PC-3 (cell line): ENCODE measurements at regions not wholly inside any gene's neighbourhood (a gene's known extent, or its start where the extent isn't known, plus 50 kb on each side); places are given as distances from the start of the nearest gene placed in this dataset.

ENCODE experiments used
- ATAC-seq: fragments of 200-7000 bp; cut with Tn5 transposase; 2 replicates; pipeline ENCODE4 v1.9.1; 2020; ENCODE audit warnings: mild to moderate bottlenecking, moderate library complexity
- BruUV-seq: library from RNA; stranded (reverse); fragments of 400-500 nt; replicated peaks from 2 replicates; lab custom pipeline; 2021; lab: Mats Ljungman, UMichigan
- CTCF ChIA-PET: fragments of 300-600 bp; sonication (Branson Sonifier 250); formaldehyde crosslinking; loops from one replicate; lab custom pipeline; 2022; ENCODE audit warnings: antibody characterized with exemption; lab: Charles Lee
- POLR2A ChIA-PET: fragments of 300-600 bp; sonication (Branson Sonifier 250); formaldehyde crosslinking; loops from one replicate; lab custom pipeline; 2022; ENCODE audit warnings: antibody characterized with exemption; ENCODE audit not compliant: unreplicated experiment; lab: Charles Lee
- DNase-seq: peaks from one replicate; pipeline ENCODE4 v3.0.0-alpha.2; 2015
- H2AFZ ChIP-seq: fragments of 300-600 bp; sonication (generic); 2 replicates; pipeline ENCODE4 v1.6.0; 2016; ENCODE audit warnings: antibody characterized with exemption, low read length
- H3F3A ChIP-seq: fragments of 300-600 bp; sonication (generic); one replicate; pipeline ENCODE4 v1.6.0; 2017; ENCODE audit warnings: antibody characterized with exemption, low read length, control low read depth, mild to moderate bottlenecking; ENCODE audit not compliant: unreplicated experiment
- H3K27ac ChIP-seq: fragments of 300-600 bp; sonication (generic); 2 replicates; pipeline ENCODE4 v1.5.1; 2016; ENCODE audit warnings: mild to moderate bottlenecking, low read length
- H3K27me3 ChIP-seq: fragments of 300-600 bp; sonication (generic); 2 replicates; pipeline ENCODE4 v1.6.1; 2016; ENCODE audit warnings: low read length, mixed read lengths
- H3K36me3 ChIP-seq: fragments of 300-600 bp; sonication (generic); 2 replicates; pipeline ENCODE4 v1.6.1; 2016; ENCODE audit warnings: low read depth, mixed run types, low read length, mixed read lengths
- H3K4me1 ChIP-seq: fragments of 300-600 bp; sonication (generic); 2 replicates; pipeline ENCODE4 v1.5.1; 2016; ENCODE audit warnings: low read length; ENCODE audit not compliant: insufficient read depth
- H3K4me2 ChIP-seq: fragments of 300-600 bp; sonication (generic); 2 replicates; pipeline ENCODE4 v1.6.0; 2016; ENCODE audit warnings: low read length
- H3K4me3 ChIP-seq: fragments of 300-600 bp; sonication (generic); 2 replicates; pipeline ENCODE4 v1.5.1; 2016; ENCODE audit warnings: mild to moderate bottlenecking, low read length, mixed read lengths
- H3K79me2 ChIP-seq: fragments of 300-600 bp; sonication (generic); 2 replicates; pipeline ENCODE4 v1.6.1; 2017; ENCODE audit warnings: low read length, mixed read lengths
- H3K9ac ChIP-seq: fragments of 300-600 bp; sonication (generic); 2 replicates; pipeline ENCODE4 v1.6.0; 2016; ENCODE audit warnings: mild to moderate bottlenecking, low read length
- H3K9me2 ChIP-seq: fragments of 300-600 bp; sonication (generic); replicated peaks from 2 replicates; pipeline ENCODE4 v1.6.1; 2016; ENCODE audit warnings: mixed run types, low read length, mixed read lengths
- H3K9me3 ChIP-seq: fragments of 300-600 bp; sonication (generic); 2 replicates; pipeline ENCODE4 v1.6.1; 2016; ENCODE audit warnings: low read length, mixed read lengths
- H4K20me1 ChIP-seq: fragments of 300-600 bp; sonication (generic); 2 replicates; pipeline ENCODE4 v1.6.1; 2016; ENCODE audit warnings: low read length, mixed read lengths
- EZH2 ChIP-seq: fragments of 300-600 bp; sonication (generic); IDR thresholded peaks from one replicate; pipeline ENCODE4 v1.6.1; 2017; ENCODE audit warnings: antibody characterized with exemption, mild to moderate bottlenecking, low read length; ENCODE audit not compliant: unreplicated experiment
- EZH2phosphoT487 ChIP-seq: fragments of 300-600 bp; sonication (generic); IDR thresholded peaks from 2 replicates; pipeline ENCODE4 v1.6.1; 2018; ENCODE audit warnings: mild to moderate bottlenecking, antibody characterized with exemption, low read length, borderline replicate concordance
- intact Hi-C: fragments of 100-400 bp; cut with micrococcal nuclease; formaldehyde crosslinking; loops from 2 replicates; pipeline ENCODE4 v1.9.0; 2023
- TF ChIP-seq, protein P1 (sequence below): fragments of 300-600 bp; sonication (generic); conservative IDR thresholded peaks from 2 replicates; pipeline ENCODE4 v1.5.1; 2017; ENCODE audit warnings: antibody characterized with exemption, low read depth, mild to moderate bottlenecking, low read length

DNA sequence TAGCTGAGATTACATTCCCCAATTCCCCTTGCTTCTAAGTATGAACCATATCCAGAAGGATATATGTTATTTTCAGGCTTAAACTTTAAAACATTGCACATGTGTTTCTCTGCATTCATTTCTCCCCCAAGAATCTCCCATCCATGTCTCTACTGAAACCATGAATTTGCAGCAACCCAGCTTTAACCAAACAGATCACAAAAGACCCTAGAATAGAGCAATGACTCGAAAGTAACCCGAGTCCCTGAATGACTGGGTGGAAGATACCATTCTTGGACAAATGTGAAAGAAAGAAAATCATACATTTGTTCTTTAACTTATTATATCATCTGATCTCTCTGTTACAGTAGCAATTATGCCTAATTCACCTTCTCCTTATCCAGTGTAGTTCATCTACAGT, 278.7 kb downstream of the IPMK start:
- ChIA-PET POLR2A (interaction anchor here (0.6 to 0.7 kb wide), 2 partner anchors 48 to 371 kb away, joined by 3 to 4 read pairs; no protein-coding TSS in a partner anchor), CTCF (no interaction called here)
- Histone ChIP-seq H3K27ac (no peak overlapping the region), H3K79me2 (no peaks in the 10 kb centered on the region), H3F3A (no peaks in the 10 kb centered on the region), H3K4me3 (no peak overlapping the region), H4K20me1 (no peaks in the 10 kb centered on the region), H3K27me3 (no peaks in the 10 kb centered on the region), H3K9ac (no peak overlapping the region), H2AFZ (peak overlapping the region; percentile 40; the same call in 1 of the 2 replicates), H3K9me2 (no peaks in the 10 kb centered on the region), H3K4me2 (no peak overlapping the region), H3K4me1 (peaks cover 13% of the 10 kb centered on the region), H3K36me3 (no peaks in the 10 kb centered on the region), H3K9me3 (no peaks in the 10 kb centered on the region)
- ATAC-seq (no peak), DNase-seq (no peak)
- TF ChIP-seq EZH2 (no peak), EZH2phosphoT487 (no peak)
- TF ChIP-seq, protein P1, sequence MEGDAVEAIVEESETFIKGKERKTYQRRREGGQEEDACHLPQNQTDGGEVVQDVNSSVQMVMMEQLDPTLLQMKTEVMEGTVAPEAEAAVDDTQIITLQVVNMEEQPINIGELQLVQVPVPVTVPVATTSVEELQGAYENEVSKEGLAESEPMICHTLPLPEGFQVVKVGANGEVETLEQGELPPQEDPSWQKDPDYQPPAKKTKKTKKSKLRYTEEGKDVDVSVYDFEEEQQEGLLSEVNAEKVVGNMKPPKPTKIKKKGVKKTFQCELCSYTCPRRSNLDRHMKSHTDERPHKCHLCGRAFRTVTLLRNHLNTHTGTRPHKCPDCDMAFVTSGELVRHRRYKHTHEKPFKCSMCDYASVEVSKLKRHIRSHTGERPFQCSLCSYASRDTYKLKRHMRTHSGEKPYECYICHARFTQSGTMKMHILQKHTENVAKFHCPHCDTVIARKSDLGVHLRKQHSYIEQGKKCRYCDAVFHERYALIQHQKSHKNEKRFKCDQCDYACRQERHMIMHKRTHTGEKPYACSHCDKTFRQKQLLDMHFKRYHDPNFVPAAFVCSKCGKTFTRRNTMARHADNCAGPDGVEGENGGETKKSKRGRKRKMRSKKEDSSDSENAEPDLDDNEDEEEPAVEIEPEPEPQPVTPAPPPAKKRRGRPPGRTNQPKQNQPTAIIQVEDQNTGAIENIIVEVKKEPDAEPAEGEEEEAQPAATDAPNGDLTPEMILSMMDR, result no peak
- intact Hi-C loops, result no loop called here
- BruUV-seq, result no TSS peak

DNA sequence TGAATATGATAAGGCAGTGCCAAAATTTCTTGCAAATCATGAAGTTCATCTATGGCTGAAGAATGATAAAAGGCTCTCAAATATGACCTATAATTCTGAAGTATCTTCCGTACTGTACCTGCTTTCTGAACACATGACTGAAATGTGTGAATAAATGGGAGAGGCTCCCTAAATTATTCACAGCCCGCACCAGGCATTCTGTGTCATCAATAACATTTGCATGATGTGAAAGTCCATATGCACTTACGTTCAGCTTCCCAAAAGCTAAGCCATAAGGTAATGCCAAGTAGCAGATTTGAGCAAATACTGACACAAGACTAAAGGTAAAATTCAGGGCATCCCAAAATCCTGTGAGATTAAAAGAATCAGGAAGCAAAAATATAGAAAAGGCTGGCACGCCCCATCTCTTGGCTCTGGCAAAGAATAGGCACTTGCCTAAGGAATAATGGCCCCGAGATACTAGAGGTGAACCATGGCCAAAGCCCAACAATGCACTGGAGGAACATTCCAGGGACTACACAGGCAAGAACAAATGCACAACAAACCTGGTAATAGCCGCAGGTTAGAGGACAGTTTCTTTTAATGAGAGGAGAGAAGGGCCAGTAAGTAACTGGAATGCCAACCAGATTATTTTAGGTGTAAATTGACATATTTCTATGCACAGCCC, 280.5 kb downstream of the IPMK start:
- H3K79me2 ChIP-seq, result no peaks in the 10 kb centered on the region
- H3K4me1 ChIP-seq, result peaks cover 12% of the 10 kb centered on the region
- ATAC-seq (no peak), DNase-seq (no peak)
- no peaks in the 10 kb centered on the region for H4K20me1 ChIP-seq
- H3K27ac ChIP-seq, result no peak overlapping the region
- no peaks in the 10 kb centered on the region for H3K9me2 ChIP-seq
- H3K9me3 ChIP-seq, result no peaks in the 10 kb centered on the region
- H3K4me3 ChIP-seq, result no peak overlapping the region
- TF ChIP-seq, protein P1, result no peak
- TF ChIP-seq EZH2phosphoT487 (no peak), EZH2 (no peak)
- H2AFZ ChIP-seq, result no peak overlapping the region
- intact Hi-C loops, result no loop called here
- no peak overlapping the region for H3K4me2 ChIP-seq
- no peaks in the 10 kb centered on the region for H3K36me3 ChIP-seq
- H3K27me3 ChIP-seq, result no peaks in the 10 kb centered on the region
- no peaks in the 10 kb centered on the region for H3F3A ChIP-seq
- CTCF ChIA-PET, result no interaction called here
- BruUV-seq, result no TSS peak
- POLR2A ChIA-PET, result no interaction called here
- no peak overlapping the region for H3K9ac ChIP-seq

DNA sequence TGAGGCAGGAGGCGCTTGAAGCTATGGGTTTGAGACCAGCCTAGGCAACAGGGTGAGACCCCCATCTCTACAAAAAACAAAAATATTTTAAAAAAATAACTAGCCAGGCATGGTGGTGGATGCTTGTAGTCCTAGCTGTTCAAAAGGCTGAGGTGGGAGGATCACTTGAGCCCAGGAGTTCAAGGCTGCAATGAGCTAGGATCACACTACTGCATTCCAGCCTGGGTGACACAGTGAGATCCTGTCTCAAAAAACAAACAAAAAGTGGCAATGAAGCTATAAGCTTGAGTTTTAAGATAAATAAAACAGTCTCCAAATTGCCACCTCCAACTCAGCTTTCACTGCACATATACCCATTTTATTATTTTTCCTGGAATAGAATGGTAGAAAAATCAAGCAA, 281.3 kb downstream of the IPMK start:
- Histone ChIP-seq H3F3A (no peaks in the 10 kb centered on the region), H3K9ac (no peak overlapping the region), H3K27me3 (no peaks in the 10 kb centered on the region), H3K4me3 (no peak overlapping the region), H3K79me2 (no peaks in the 10 kb centered on the region), H3K27ac (no peak overlapping the region), H2AFZ (no peak overlapping the region), H3K9me3 (no peaks in the 10 kb centered on the region), H3K36me3 (no peaks in the 10 kb centered on the region), H3K4me2 (no peak overlapping the region), H4K20me1 (no peaks in the 10 kb centered on the region), H3K9me2 (no peaks in the 10 kb centered on the region), H3K4me1 (peaks cover 11% of the 10 kb centered on the region)
- POLR2A ChIA-PET, result no interaction called here
- DNase-seq, result no peak
- TF ChIP-seq EZH2 (no peak), EZH2phosphoT487 (no peak)
- TF ChIP-seq, protein P1, result no peak
- no TSS peak for BruUV-seq
- ATAC-seq, result no peak
- intact Hi-C loops, result no loop called here
- CTCF ChIA-PET, result no interaction called here
